GM03348 (cell line): ENCODE measurements at regions not wholly inside any gene's neighbourhood (a gene's known extent, or its start where the extent isn't known, plus 50 kb on each side); places are given as distances from the start of the nearest gene placed in this dataset.

Experiments
- DNase-seq: peaks from one replicate; pipeline ENCODE4 v3.0.0; 2012; ENCODE audit warnings: low spot score

DNA sequence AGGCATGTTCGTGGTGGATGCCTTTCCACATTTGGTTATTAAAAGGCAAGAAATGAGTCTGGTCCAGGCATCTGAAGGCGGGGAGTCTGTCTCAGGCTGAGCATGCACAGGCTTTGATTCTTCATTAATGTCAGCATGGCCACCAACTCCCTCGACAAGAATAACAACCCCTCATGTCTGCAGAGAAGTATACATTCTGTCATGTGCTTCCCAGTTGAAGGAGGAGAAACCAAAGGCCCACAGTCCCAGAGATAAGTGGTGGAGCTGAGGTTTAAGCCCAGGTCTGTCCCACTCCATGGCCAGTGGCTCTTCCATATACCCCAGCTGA is 61.6 kb upstream of the LAPTM5 start:
- DNase-seq = no peak

DNA sequence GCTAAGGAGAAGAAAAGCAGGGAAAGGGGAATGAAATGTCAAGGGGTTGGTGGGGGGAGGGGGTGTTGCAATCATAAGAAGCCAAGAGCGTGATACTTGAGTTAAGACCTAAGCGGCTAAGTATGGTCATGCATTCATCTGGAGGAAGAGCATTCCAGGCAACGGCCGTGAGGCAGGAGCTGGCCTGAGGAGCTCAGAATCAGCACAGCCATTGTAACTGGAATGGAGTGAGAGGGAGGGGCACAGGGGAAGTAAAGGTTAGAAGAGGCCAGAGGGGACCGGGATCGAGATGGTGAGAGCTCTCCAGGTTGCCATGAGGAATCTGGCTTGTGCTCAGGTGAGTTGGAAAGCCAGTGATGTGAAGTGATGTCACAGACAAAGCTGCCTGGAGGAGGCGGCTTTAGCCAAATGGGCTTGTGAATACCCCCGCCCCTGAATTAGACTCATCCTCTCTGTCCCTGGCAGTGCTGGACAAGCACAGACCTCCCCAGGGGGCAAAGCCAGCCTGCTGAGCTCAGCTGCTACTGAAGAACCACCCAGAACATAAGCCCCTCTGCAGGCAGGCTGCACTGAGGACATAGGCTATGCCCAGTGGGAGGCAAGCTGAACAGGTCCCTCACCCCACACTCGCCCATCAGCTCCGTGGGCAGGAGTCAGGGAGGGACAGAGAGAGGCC is 61.1 kb upstream of the LAPTM5 start:
- DNase-seq = no peak

DNA sequence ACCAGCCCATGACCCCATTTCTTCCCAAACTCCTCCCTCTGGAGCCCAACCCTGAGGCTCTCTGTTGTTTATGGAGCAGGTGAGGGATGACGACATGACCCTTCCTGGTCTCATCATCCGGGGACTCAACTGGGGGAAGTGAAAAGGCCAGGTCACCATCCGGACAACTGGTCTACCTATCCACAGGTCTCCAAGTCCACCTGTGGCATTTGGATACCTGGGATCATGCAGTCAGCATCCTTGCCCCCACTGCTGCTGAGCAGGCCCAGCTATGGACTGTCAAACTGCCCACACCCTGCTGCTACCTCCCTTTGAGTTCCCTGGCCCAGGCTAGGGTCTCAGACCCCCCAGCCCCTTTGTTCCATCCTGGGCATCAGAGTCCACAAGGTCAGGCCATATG is 60.0 kb upstream of the LAPTM5 start:
- no peak for DNase-seq

GRCh38 chr1:30817077-30817438 is 59.5 kb upstream of the LAPTM5 start:
- DNase-seq = no peak

GRCh38 chr1:30816211-30817076 is 58.9 kb upstream of the LAPTM5 start:
- peak; percentile 76 for DNase-seq

DNA sequence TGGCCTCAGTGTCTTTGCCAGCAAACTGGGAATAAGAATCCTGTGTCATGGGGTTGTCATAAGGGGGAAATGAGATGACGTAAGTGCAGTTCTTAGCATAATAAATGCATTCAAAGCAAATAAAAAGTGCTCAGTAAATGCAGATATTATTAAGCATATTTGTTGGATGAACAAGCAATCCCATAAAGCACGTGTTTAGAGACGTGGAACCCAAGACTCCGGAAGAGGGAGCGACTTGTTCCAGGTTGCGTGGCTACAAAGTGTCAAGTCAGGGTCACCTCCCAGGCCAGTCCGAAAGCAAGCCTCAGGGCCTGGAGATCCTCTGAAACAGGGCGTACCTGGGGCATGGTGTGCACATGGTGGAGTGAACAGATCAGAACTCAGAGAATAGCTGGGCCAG is 58.0 kb upstream of the LAPTM5 start:
- DNase-seq = no peak

- no peak for DNase-seq
Observed at GRCh38 chr1:30814292-30814691, 56.7 kb upstream of the LAPTM5 start.

DNA sequence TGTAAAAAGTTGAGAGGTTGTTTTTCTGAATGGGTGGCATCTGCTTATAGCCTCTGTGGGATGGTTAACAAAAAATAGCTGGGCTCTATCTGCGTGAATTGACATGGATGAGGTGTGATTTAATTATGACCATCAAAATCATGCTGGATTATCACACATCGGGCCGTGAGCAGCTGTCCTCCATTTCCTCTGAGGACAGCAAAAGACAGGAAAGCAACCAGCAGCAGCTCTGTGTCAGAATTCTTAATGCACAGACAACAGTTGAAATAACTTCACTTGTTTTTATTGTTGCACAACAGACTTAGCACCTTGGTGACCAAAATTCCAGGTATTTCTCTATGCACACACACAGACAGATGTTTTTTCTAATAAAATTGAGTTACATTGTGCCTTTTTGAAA is 54.5 kb upstream of the LAPTM5 start:
- no peak for DNase-seq

DNA sequence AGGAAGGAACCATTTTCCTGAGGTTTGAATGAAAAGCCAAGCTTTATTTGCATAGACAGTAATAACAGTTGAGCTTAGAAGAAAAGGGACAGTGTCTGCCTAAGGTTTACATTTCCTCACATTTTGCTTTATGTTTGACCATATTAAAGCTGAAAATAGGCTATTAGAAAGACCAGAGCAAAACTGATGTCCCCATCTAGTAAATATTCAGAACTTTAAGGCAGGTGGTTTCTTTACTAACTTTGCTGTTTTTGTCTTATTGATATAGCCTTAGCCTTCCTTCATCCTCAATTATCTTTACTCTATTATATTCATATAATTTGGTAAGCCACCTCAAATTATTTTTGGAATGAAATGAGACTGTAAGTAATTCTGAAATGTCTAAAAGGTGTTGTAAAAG is 53.6 kb upstream of the LAPTM5 start:
- no peak for DNase-seq

- DNase-seq = no peak
Observed at GRCh38 chr1:30810416-30811080, 53.0 kb upstream of the LAPTM5 start.

- peak; percentile 80 for DNase-seq
Observed at GRCh38 chr1:30809514-30810263, 52.1 kb upstream of the LAPTM5 start.

- DNase-seq = no peak
Observed at GRCh38 chr1:30808067-30808662, 50.6 kb upstream of the LAPTM5 start.

DNA sequence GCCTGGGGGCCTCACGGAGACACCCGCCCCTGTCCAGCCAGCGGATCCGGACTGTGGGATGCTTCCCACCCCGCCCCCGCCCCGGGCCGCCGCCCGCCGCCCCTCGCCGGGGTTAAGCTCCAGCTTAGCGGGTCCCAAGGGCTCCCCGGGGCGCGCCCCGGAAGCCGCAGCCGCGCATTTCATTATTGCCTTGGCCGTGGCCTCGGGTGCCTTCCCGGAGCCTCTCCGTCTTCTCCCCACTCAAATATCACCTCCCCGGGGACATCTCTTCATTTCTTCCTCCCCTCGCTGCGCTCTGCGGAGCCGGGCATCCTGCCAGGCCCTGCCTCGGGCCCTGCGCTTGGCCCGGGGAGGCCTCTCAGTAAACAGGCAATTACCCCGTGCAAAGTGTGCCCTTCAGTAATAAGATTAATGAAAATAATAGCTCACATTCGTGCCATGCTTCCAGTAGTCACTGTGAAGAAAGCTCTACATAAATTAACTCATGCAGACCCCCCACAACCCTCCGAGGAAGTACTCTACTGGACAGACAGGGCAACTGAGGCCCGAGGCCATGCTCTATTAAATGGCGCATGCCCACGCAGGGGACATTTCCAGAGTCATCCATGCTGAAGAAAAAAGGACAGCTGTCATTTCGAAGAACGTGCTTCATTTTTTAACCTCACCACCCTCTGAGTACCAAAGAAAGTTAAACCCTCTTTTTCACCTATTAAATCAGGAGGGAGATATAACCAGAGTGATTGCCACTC is 49.9 kb upstream of the LAPTM5 start:
- peak; percentile 72 for DNase-seq
